A673 (cell line): ENCODE measurements at regions not wholly inside any gene's neighbourhood (a gene's known extent, or its start where the extent isn't known, plus 50 kb on each side); places are given as distances from the start of the nearest gene placed in this dataset.

Experiments
- BruUV-seq: library from RNA; stranded (reverse); fragments of 400-500 nt; replicated peaks from 2 replicates; lab custom pipeline; 2021; lab: Mats Ljungman, UMichigan
- CTCF ChIA-PET: fragments of 300-600 bp; sonication (Branson Sonifier 250); formaldehyde crosslinking; loops from one replicate; lab custom pipeline; 2022; ENCODE audit warnings: antibody characterized with exemption; lab: Charles Lee
- POLR2A ChIA-PET: fragments of 300-600 bp; sonication (Branson Sonifier 250); formaldehyde crosslinking; loops from one replicate; lab custom pipeline; 2022; ENCODE audit warnings: antibody characterized with exemption; ENCODE audit not compliant: low non-redundant PET; lab: Charles Lee
- DNase-seq: peaks from one replicate; pipeline ENCODE4 v3.0.0-alpha.2; 2015; ENCODE audit warnings: low spot score
- H3K27ac ChIP-seq: fragments of 200-600 bp; sonication (generic); 2 replicates; pipeline ENCODE4 v1.5.1; 2016; ENCODE audit warnings: mixed run types, low read depth, mild to moderate bottlenecking, mixed read lengths, antibody characterized with exemption, low read length; ENCODE audit not compliant: poor library complexity, severe bottlenecking
- H3K27me3 ChIP-seq: fragments of 200-600 bp; sonication (generic); replicated peaks from 2 replicates; pipeline ENCODE4 v1.6.1; 2017; ENCODE audit warnings: mixed run types, low read depth, mild to moderate bottlenecking, mixed read lengths, antibody characterized with exemption, low read length; ENCODE audit not compliant: insufficient read depth, poor library complexity
- H3K36me3 ChIP-seq: fragments of 200-600 bp; sonication (generic); 2 replicates; pipeline ENCODE4 v1.6.1; 2016; ENCODE audit warnings: mixed run types, mild to moderate bottlenecking, mixed read lengths, antibody characterized with exemption, low read length; ENCODE audit not compliant: insufficient read depth, poor library complexity, severe bottlenecking
- H3K4me1 ChIP-seq: fragments of 200-600 bp; sonication (generic); 2 replicates; pipeline ENCODE4 v1.6.1; 2017; ENCODE audit warnings: mixed run types, mild to moderate bottlenecking, mixed read lengths, antibody characterized with exemption, low read length; ENCODE audit not compliant: insufficient read depth, poor library complexity, severe bottlenecking
- H3K4me3 ChIP-seq: fragments of 200-600 bp; sonication (generic); 2 replicates; pipeline ENCODE4 v1.5.1; 2016; ENCODE audit warnings: low read depth, mixed run types, mild to moderate bottlenecking, mixed read lengths, low read length; ENCODE audit not compliant: poor library complexity, severe bottlenecking
- H3K9me3 ChIP-seq: fragments of 200-600 bp; sonication (generic); 2 replicates; pipeline ENCODE4 v1.6.1; 2016; ENCODE audit warnings: mixed run types, low read depth, mild to moderate bottlenecking, mixed read lengths, antibody characterized with exemption, low read length; ENCODE audit not compliant: poor library complexity, severe bottlenecking
- CTCF ChIP-seq: fragments of 300-800, 200-600 bp; sonication (generic); conservative IDR thresholded peaks from 2 replicates; pipeline ENCODE4 v1.5.1; 2017; ENCODE audit warnings: low read depth, mild to moderate bottlenecking, antibody characterized with exemption, low read length, moderate library complexity, mixed read lengths
- EZH2 ChIP-seq: fragments of 200-600 bp; sonication (generic); IDR thresholded peaks from 2 replicates; pipeline ENCODE4 v1.6.1; 2017; ENCODE audit warnings: borderline replicate concordance, low read depth, mild to moderate bottlenecking, mixed read lengths, antibody characterized with exemption, low read length; ENCODE audit not compliant: poor library complexity, severe bottlenecking
- intact Hi-C: fragments of 100-400 bp; cut with micrococcal nuclease; formaldehyde crosslinking; loops from one replicate; pipeline ENCODE4 v1.10.0; 2022; ENCODE audit not compliant: unreplicated experiment

- TF ChIP-seq CTCF (no peak), EZH2 (no peak)
- Histone ChIP-seq H3K27me3 (no peaks in the 10 kb centered on the region), H3K4me3 (no peak overlapping the region), H3K36me3 (no peaks in the 10 kb centered on the region), H3K9me3 (no peaks in the 10 kb centered on the region), H3K4me1 (peaks cover 17% of the 10 kb centered on the region), H3K27ac (no peak overlapping the region)
- intact Hi-C loops = no loop called here
- no TSS peak for BruUV-seq
- POLR2A ChIA-PET = no interaction called here
- CTCF ChIA-PET = no interaction called here
- no peak for DNase-seq
Measured at GRCh38 chr13:24083141-24083540, 77.4 kb upstream of the SPATA13 start.

GRCh38 chr13:24083722-24084421 lies 76.6 kb upstream of the SPATA13 start:
- Histone ChIP-seq H3K4me1 (peaks cover 17% of the 10 kb centered on the region), H3K9me3 (no peaks in the 10 kb centered on the region), H3K4me3 (peak overlapping the region; percentile 18), H3K36me3 (no peaks in the 10 kb centered on the region), H3K27ac (no peak overlapping the region), H3K27me3 (no peaks in the 10 kb centered on the region)
- TF ChIP-seq EZH2 (no peak), CTCF (no peak)
- POLR2A ChIA-PET = interaction anchor here (0.6 kb wide), 1 partner anchor 204 kb away, joined by 5 read pairs; no protein-coding TSS in a partner anchor
- CTCF ChIA-PET = interaction anchor here (1.0 kb wide), 1 partner anchor 31 kb away, joined by 4 read pairs; no protein-coding TSS in a partner anchor
- BruUV-seq = no TSS peak
- peak; percentile 72 for DNase-seq
- intact Hi-C loops = no loop called here

- intact Hi-C loops = no loop called here
Measured at GRCh38 chr13:24085662-24086061, 74.9 kb upstream of the SPATA13 start.

More at GRCh38 chr13:24085662-24086061, 74.9 kb upstream of the SPATA13 start:
- Histone ChIP-seq H3K27me3 (no peaks in the 10 kb centered on the region), H3K36me3 (no peaks in the 10 kb centered on the region), H3K9me3 (no peaks in the 10 kb centered on the region), H3K4me3 (no peak overlapping the region), H3K4me1 (peaks cover 17% of the 10 kb centered on the region), H3K27ac (no peak overlapping the region)
- no TSS peak for BruUV-seq
- TF ChIP-seq EZH2 = no peak
- TF ChIP-seq CTCF = no peak
- CTCF ChIA-PET = no interaction called here
- no peak for DNase-seq
- POLR2A ChIA-PET = no interaction called here
